ENCODE measurements at regions not wholly inside any gene's neighbourhood (a gene's known extent, or its start where the extent isn't known, plus 50 kb on each side); places are given as distances from the start of the nearest gene placed in this dataset.

GRCh38 chr13:31051999-31052398 lies 109.7 kb downstream of the HSPH1 start:
- TF ChIP-seq CTCF (IDR thresholded peaks at IDR 0.05; ENCODE audit: low read depth, low read length, poor library complexity, severe bottlenecking) (no peak), EZH2phosphoT487 (IDR thresholded peaks at IDR 0.05; ENCODE audit: borderline replicate concordance, low read length) (no peak)

Measured in DOHH2 (cell line).